Esophagus squamous epithelium (tissue), 4 donors: ENCODE measurements at regions not wholly inside any gene's neighbourhood (a gene's known extent, or its start where the extent isn't known, plus 50 kb on each side); places are given as distances from the start of the nearest gene placed in this dataset.

Source experiments
- CTCF ChIP-seq, 6 experiments: fragments of 450-650 bp in 4 of 6; fragments of 200-600 bp in 2 of 6; sonication (generic) in 2 of 6; IDR thresholded peaks; one replicate each; pipeline ENCODE4 v1.5.1; 2016 to 2019; ENCODE audit warnings: antibody characterized with exemption in 6 of 6, mild to moderate bottlenecking in 4 of 6, moderate library complexity in 4 of 6
- POLR2A ChIP-seq, 4 donors: fragments of 450-650 bp; IDR thresholded peaks; one replicate each; pipeline ENCODE4 v1.6.1; 2017; ENCODE audit warnings: antibody characterized with exemption in 4 of 4, mild to moderate bottlenecking in 4 of 4, moderate library complexity in 3 of 4

GRCh38 chr2:38499548-38500282 is 103.0 kb downstream of the HNRNPLL start:
- no peak for TF ChIP-seq CTCF (IDR thresholded peaks at IDR 0.05)
- TF ChIP-seq POLR2A (IDR thresholded peaks at IDR 0.05): no peak
